Loucy (cell line): ENCODE measurements at regions not wholly inside any gene's neighbourhood (a gene's known extent, or its start where the extent isn't known, plus 50 kb on each side); places are given as distances from the start of the nearest gene placed in this dataset.

Experiments
- H2AFZ ChIP-seq: fragments of 200-600 bp; sonication (generic); 2 replicates; pipeline ENCODE4 v1.6.0; 2016; ENCODE audit warnings: antibody characterized with exemption, mild to moderate bottlenecking, low read length, moderate library complexity
- H3F3A ChIP-seq: fragments of 200-600 bp; 2 replicates; pipeline ENCODE4 v1.6.0; 2016; ENCODE audit warnings: antibody characterized with exemption, low read depth, mild to moderate bottlenecking
- H3K27me3 ChIP-seq: fragments of 200-600 bp; sonication (generic); 2 replicates; pipeline ENCODE4 v1.6.1; 2014; ENCODE audit warnings: low read length, mild to moderate bottlenecking; ENCODE audit not compliant: insufficient read depth, poor library complexity, severe bottlenecking
- H3K36me3 ChIP-seq: fragments of 200-600 bp; sonication (generic); 2 replicates; pipeline ENCODE4 v1.6.1; 2016; ENCODE audit warnings: low read length; ENCODE audit not compliant: insufficient read depth
- H3K4me1 ChIP-seq: fragments of 200-600 bp; sonication (generic); 2 replicates; pipeline ENCODE4 v1.5.1; 2014; ENCODE audit warnings: low read length, mild to moderate bottlenecking; ENCODE audit not compliant: insufficient read depth, poor library complexity, severe bottlenecking
- H3K4me2 ChIP-seq: fragments of 200-600 bp; sonication (generic); 2 replicates; pipeline ENCODE4 v1.6.0; 2014; ENCODE audit warnings: antibody characterized with exemption, low read length, low read depth, mild to moderate bottlenecking; ENCODE audit not compliant: poor library complexity, severe bottlenecking
- H3K4me3 ChIP-seq: fragments of 200-600 bp; sonication (generic); 2 replicates; pipeline ENCODE4 v1.5.1; 2014; ENCODE audit warnings: low read length, mild to moderate bottlenecking, mixed read lengths; ENCODE audit not compliant: poor library complexity, severe bottlenecking
- H3K79me2 ChIP-seq: fragments of 200-600 bp; sonication (generic); 2 replicates; pipeline ENCODE4 v1.6.1; 2014; ENCODE audit warnings: low read length; ENCODE audit not compliant: insufficient read depth
- H3K9ac ChIP-seq: fragments of 200-600 bp; sonication (generic); 2 replicates; pipeline ENCODE4 v1.6.0; 2014; ENCODE audit warnings: mild to moderate bottlenecking, low read depth, low read length, moderate library complexity; ENCODE audit not compliant: poor library complexity, severe bottlenecking
- H3K9me2 ChIP-seq: fragments of 200-600 bp; sonication (generic); replicated peaks from 2 replicates; pipeline ENCODE4 v1.6.1; 2016; ENCODE audit warnings: low read depth, low read length, mixed read lengths
- H3K9me3 ChIP-seq: fragments of 200-600 bp; sonication (generic); 2 replicates; pipeline ENCODE4 v1.6.1; 2014; ENCODE audit warnings: mild to moderate bottlenecking, antibody characterized with exemption, low read length, low read depth; ENCODE audit not compliant: insufficient read depth
- H4K20me1 ChIP-seq: fragments of 200-600 bp; sonication (generic); 2 replicates; pipeline ENCODE4 v1.6.0; 2014; ENCODE audit warnings: antibody characterized with exemption, low read length, mild to moderate bottlenecking; ENCODE audit not compliant: insufficient read depth, poor library complexity, severe bottlenecking
- EZH2phosphoT487 ChIP-seq: fragments of 200-600 bp; IDR thresholded peaks from 2 replicates; pipeline ENCODE4 v1.6.1; 2018; ENCODE audit warnings: antibody characterized with exemption, mild to moderate bottlenecking, moderate library complexity, borderline replicate concordance
- TF ChIP-seq, protein P1 (sequence below): fragments of 200-600 bp; sonication (generic); conservative IDR thresholded peaks from 2 replicates; pipeline ENCODE4 v1.5.1; 2014; ENCODE audit warnings: mild to moderate bottlenecking, antibody characterized with exemption, low read length

DNA sequence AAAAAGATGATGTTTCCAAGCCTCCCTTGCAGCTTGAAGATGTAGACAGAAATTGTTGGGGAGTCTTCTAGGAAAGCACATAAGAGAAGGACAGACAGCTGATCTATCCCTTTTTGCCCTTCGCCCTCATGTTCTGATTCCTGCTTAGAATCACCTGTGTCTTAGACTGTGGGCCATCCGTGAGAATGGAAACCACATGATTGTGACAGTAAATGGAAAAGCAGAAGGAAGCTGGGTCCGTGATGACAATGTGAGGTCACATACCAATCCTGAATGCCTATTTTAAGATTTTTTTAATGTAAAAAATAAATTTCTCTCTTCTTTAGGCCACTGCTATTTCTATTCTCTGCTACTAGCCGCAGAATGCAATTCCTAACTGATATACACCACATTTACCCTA is 67.7 kb upstream of the C1orf87 start:
- TF ChIP-seq EZH2phosphoT487, result no peak
- TF ChIP-seq, protein P1, sequence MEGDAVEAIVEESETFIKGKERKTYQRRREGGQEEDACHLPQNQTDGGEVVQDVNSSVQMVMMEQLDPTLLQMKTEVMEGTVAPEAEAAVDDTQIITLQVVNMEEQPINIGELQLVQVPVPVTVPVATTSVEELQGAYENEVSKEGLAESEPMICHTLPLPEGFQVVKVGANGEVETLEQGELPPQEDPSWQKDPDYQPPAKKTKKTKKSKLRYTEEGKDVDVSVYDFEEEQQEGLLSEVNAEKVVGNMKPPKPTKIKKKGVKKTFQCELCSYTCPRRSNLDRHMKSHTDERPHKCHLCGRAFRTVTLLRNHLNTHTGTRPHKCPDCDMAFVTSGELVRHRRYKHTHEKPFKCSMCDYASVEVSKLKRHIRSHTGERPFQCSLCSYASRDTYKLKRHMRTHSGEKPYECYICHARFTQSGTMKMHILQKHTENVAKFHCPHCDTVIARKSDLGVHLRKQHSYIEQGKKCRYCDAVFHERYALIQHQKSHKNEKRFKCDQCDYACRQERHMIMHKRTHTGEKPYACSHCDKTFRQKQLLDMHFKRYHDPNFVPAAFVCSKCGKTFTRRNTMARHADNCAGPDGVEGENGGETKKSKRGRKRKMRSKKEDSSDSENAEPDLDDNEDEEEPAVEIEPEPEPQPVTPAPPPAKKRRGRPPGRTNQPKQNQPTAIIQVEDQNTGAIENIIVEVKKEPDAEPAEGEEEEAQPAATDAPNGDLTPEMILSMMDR, result no peak
- no peaks in the 10 kb centered on the region for H3K36me3 ChIP-seq
- no peaks in the 10 kb centered on the region for H3K79me2 ChIP-seq
- H3K4me2 ChIP-seq, result no peak overlapping the region
- peaks cover 11% of the 10 kb centered on the region for H3K4me1 ChIP-seq
- no peaks in the 10 kb centered on the region for H3K9me3 ChIP-seq
- H2AFZ ChIP-seq, result no peak overlapping the region
- no peaks in the 10 kb centered on the region for H3K27me3 ChIP-seq
- no peak overlapping the region for H3K4me3 ChIP-seq
- H4K20me1 ChIP-seq, result no peaks in the 10 kb centered on the region
- no peaks in the 10 kb centered on the region for H3K9me2 ChIP-seq
- H3F3A ChIP-seq, result no peaks in the 10 kb centered on the region
- H3K9ac ChIP-seq, result no peak overlapping the region

- H3K4me3 ChIP-seq, result no peak overlapping the region
- H3K36me3 ChIP-seq, result no peaks in the 10 kb centered on the region
- TF ChIP-seq, protein P1, result no peak
- no peak for TF ChIP-seq EZH2phosphoT487
- H3K27me3 ChIP-seq, result no peaks in the 10 kb centered on the region
- H3F3A ChIP-seq, result peaks cover 6% of the 10 kb centered on the region; the same call in 1 of the 2 replicates
- no peak overlapping the region for H3K9ac ChIP-seq
- H3K79me2 ChIP-seq, result no peaks in the 10 kb centered on the region
- no peaks in the 10 kb centered on the region for H4K20me1 ChIP-seq
- peaks cover 22% of the 10 kb centered on the region for H3K4me1 ChIP-seq
- no peaks in the 10 kb centered on the region for H3K9me3 ChIP-seq
- H3K9me2 ChIP-seq, result no peaks in the 10 kb centered on the region
- H3K4me2 ChIP-seq, result no peak overlapping the region
- no peak overlapping the region for H2AFZ ChIP-seq
Observed at GRCh38 chr1:60137406-60137805, 63.8 kb upstream of the C1orf87 start.

- Histone ChIP-seq H3K4me3 (no peak overlapping the region), H3K4me2 (no peak overlapping the region), H3K27me3 (no peaks in the 10 kb centered on the region), H3K9ac (no peak overlapping the region), H4K20me1 (no peaks in the 10 kb centered on the region), H3F3A (peaks cover 6% of the 10 kb centered on the region; the same call in 1 of the 2 replicates), H3K9me3 (no peaks in the 10 kb centered on the region), H3K9me2 (no peaks in the 10 kb centered on the region), H2AFZ (no peak overlapping the region), H3K79me2 (no peaks in the 10 kb centered on the region), H3K36me3 (no peaks in the 10 kb centered on the region), H3K4me1 (peaks cover 32% of the 10 kb centered on the region)
- TF ChIP-seq, protein P1, result no peak
- TF ChIP-seq EZH2phosphoT487, result no peak
Observed at GRCh38 chr1:60136395-60136794, 62.8 kb upstream of the C1orf87 start.
